ENCODE measurements at regions not wholly inside any gene's neighbourhood (a gene's known extent, or its start where the extent isn't known, plus 50 kb on each side); places are given as distances from the start of the nearest gene placed in this dataset.
A peak's percentile ranks its signal among the peaks of the same experiment; 100 is the strongest.

GRCh38 chr12:102323799-102324198 is 126.2 kb upstream of the PMCH start (continued):
- TF ChIP-seq ZBTB40 (IDR thresholded peaks at IDR 0.05) (peak; percentile 69), ZBTB40 (CRISPR knock-in tag; IDR thresholded peaks at IDR 0.05) (no peak), ILF3 (IDR thresholded peaks at IDR 0.05; ENCODE audit: borderline replicate concordance) (no peak)
